Neuronal stem cell (in vitro differentiated cells): ENCODE measurements at regions not wholly inside any gene's neighbourhood (a gene's known extent, or its start where the extent isn't known, plus 50 kb on each side); places are given as distances from the start of the nearest gene placed in this dataset.

Experiments used
- DNase-seq: peaks from one replicate; pipeline ENCODE4 v3.0.0-alpha.2; 2013; ENCODE audit warnings: low spot score
- H2AFZ ChIP-seq: one replicate; pipeline ENCODE4 v1.6.1; 2013; ENCODE audit warnings: mild to moderate bottlenecking, low read length, inconsistent platforms
- H2AK5ac ChIP-seq: 2 replicates; pipeline ENCODE4 v1.6.1; 2013; ENCODE audit warnings: low read depth, mild to moderate bottlenecking, inconsistent platforms, low read length, moderate library complexity, mixed read lengths
- H2BK120ac ChIP-seq: 2 replicates; pipeline ENCODE4 v1.6.1; 2013; ENCODE audit warnings: low read depth, mild to moderate bottlenecking, inconsistent platforms, low read length, moderate library complexity, mixed read lengths
- H2BK12ac ChIP-seq: one replicate; pipeline ENCODE4 v1.6.1; 2013; ENCODE audit warnings: low read length, inconsistent platforms
- H2BK15ac ChIP-seq: 2 replicates; pipeline ENCODE4 v1.6.1; 2013; ENCODE audit warnings: mild to moderate bottlenecking, low read length, inconsistent platforms, mixed read lengths
- H2BK5ac ChIP-seq: one replicate; pipeline ENCODE4 v1.6.1; 2013; ENCODE audit warnings: inconsistent platforms, mild to moderate bottlenecking, low read length, moderate library complexity
- H3K14ac ChIP-seq: one replicate; pipeline ENCODE4 v1.6.1; 2013; ENCODE audit warnings: low read length, inconsistent platforms
- H3K18ac ChIP-seq: 2 replicates; pipeline ENCODE4 v1.6.1; 2013; ENCODE audit warnings: low read length, inconsistent platforms
- H3K23ac ChIP-seq: 2 replicates; pipeline ENCODE4 v1.6.1; 2013; ENCODE audit warnings: low read depth, mild to moderate bottlenecking, mixed read lengths, low read length, inconsistent platforms; ENCODE audit not compliant: poor library complexity
- H3K27ac ChIP-seq: replicated peaks from 3 replicates; pipeline ENCODE4 v1.5.1; 2013; ENCODE audit warnings: low read length, inconsistent platforms
- H3K27me3 ChIP-seq, 3 experiments: 2 replicates each; pipeline ENCODE4 v1.6.1; 2013; ENCODE audit warnings: low read length in 3 of 3, mild to moderate bottlenecking in 2 of 3, inconsistent platforms in 1 of 3, low read depth in 1 of 3, mixed read lengths in 1 of 3, moderate library complexity in 1 of 3; ENCODE audit not compliant: control insufficient read depth in 3 of 3, insufficient read depth in 3 of 3
- H3K36me3 ChIP-seq, 2 donors: replicated peaks in 1 of 2; 2 replicates each; pipeline ENCODE4 v1.6.1; 2013; ENCODE audit warnings: low read length in 2 of 2; ENCODE audit not compliant: control insufficient read depth in 2 of 2, insufficient read depth in 2 of 2
- H3K4ac ChIP-seq: 2 replicates; pipeline ENCODE4 v1.6.1; 2013; ENCODE audit warnings: inconsistent platforms, mild to moderate bottlenecking, low read length, moderate library complexity
- H3K4me1 ChIP-seq, 2 donors: 1 replicate in 1 of 2; 2 replicates in 1 of 2; pipeline ENCODE4 v1.6.1; 2013; ENCODE audit warnings: low read length in 2 of 2, low read depth in 1 of 2; ENCODE audit not compliant: control insufficient read depth in 2 of 2, insufficient read depth in 1 of 2
- H3K4me2 ChIP-seq: one replicate; pipeline ENCODE4 v1.6.1; 2013; ENCODE audit warnings: mild to moderate bottlenecking, low read length, inconsistent platforms; ENCODE audit not compliant: insufficient read depth, poor library complexity, severe bottlenecking
- H3K4me3 ChIP-seq, 2 donors: 2 replicates each; pipeline ENCODE4 v1.5.1; 2013; ENCODE audit warnings: low read length in 2 of 2, mild to moderate bottlenecking in 2 of 2, inconsistent platforms in 1 of 2, moderate library complexity in 1 of 2
- H3K79me1 ChIP-seq: one replicate; pipeline ENCODE4 v1.6.1; 2013; ENCODE audit warnings: low read depth, mild to moderate bottlenecking, inconsistent platforms, low read length, moderate library complexity
- H3K9ac ChIP-seq: one replicate; pipeline ENCODE4 v1.6.1; 2013; ENCODE audit warnings: mild to moderate bottlenecking, low read depth, low read length, inconsistent platforms; ENCODE audit not compliant: poor library complexity
- H3K9me3 ChIP-seq, 2 donors: replicated peaks in 1 of 2; 2 replicates each; pipeline versions ENCODE3 to v1.6.1; 2013; ENCODE audit warnings: low read length in 2 of 2, mild to moderate bottlenecking in 2 of 2, inconsistent platforms in 1 of 2, low read depth in 1 of 2, mixed read lengths in 1 of 2, moderate library complexity in 1 of 2; ENCODE audit not compliant: control insufficient read depth in 2 of 2, insufficient read depth in 1 of 2
- H4K8ac ChIP-seq: one replicate; pipeline ENCODE4 v1.6.1; 2013; ENCODE audit warnings: low read depth, mild to moderate bottlenecking, inconsistent platforms, low read length, moderate library complexity
- H4K91ac ChIP-seq: one replicate; pipeline ENCODE4 v1.6.1; 2013; ENCODE audit warnings: low read length, low read depth, mild to moderate bottlenecking, inconsistent platforms; ENCODE audit not compliant: poor library complexity
- WGBS, 2 donors: extraction: QIAGEN DNeasy Blood & Tissue Kit; methylation state at CpG; one replicate each; pipeline ENCODE4 v1.1.7; 2013; ENCODE audit warnings: missing lambda C conversion rate in 2 of 2, mixed read lengths in 1 of 2; ENCODE audit not compliant: insufficient read length in 2 of 2, insufficient replicate concordance in 1 of 2; ENCODE audit errors: extremely low coverage in 2 of 2; 5-methylcytosine and 5-hydroxymethylcytosine counted together

- Histone ChIP-seq H3K36me3 (no peaks in the 10 kb centered on the region), H3K4ac (no peak overlapping the region), H2BK120ac (no peak overlapping the region), H2BK12ac (no peak overlapping the region), H3K27me3 (no peaks in the 10 kb centered on the region), H3K79me1 (no peaks in the 10 kb centered on the region), H4K8ac (no peak overlapping the region), H2AK5ac (no peak overlapping the region), H3K23ac (no peak overlapping the region), H2AFZ (no peak overlapping the region), H2BK5ac (no peak overlapping the region), H3K4me3 (no peak overlapping the region), H3K4me1 (peaks cover 0 to 1% of the 10 kb centered on the region in 2 donors), H4K91ac (no peak overlapping the region), H3K4me2 (no peak overlapping the region), H2BK15ac (no peak overlapping the region), H3K14ac (no peak overlapping the region), H3K9me3 (no peaks in the 10 kb centered on the region), H3K18ac (no peak overlapping the region), H3K9ac (no peak overlapping the region), H3K27ac (no peak overlapping the region)
- no peak for DNase-seq
- 100% methylated on average over 1 of the region's 5 CpGs; no CpG with 5 or more reads in 1 of the 2 donors for WGBS, 2 donors
Observed at GRCh38 chr9:107727086-107727780, 237.7 kb upstream of the KLF4 start.

GRCh38 chr9:107723015-107723414 is 233.4 kb upstream of the KLF4 start:
- Histone ChIP-seq H2AK5ac (no peak overlapping the region), H3K4me2 (no peak overlapping the region), H2BK12ac (no peak overlapping the region), H3K18ac (no peak overlapping the region), H2AFZ (no peak overlapping the region), H4K8ac (no peak overlapping the region), H3K27ac (no peak overlapping the region), H3K27me3 (no peaks in the 10 kb centered on the region), H3K9me3 (no peaks in the 10 kb centered on the region), H2BK15ac (no peak overlapping the region), H3K14ac (no peak overlapping the region), H3K4me3 (no peak overlapping the region), H3K23ac (no peak overlapping the region), H2BK120ac (no peak overlapping the region), H4K91ac (no peak overlapping the region), H2BK5ac (no peak overlapping the region), H3K36me3 (no peaks in the 10 kb centered on the region), H3K4ac (no peak overlapping the region), H3K4me1 (peaks cover 0 to 1% of the 10 kb centered on the region in 2 donors), H3K79me1 (no peaks in the 10 kb centered on the region), H3K9ac (no peak overlapping the region)
- WGBS, 2 donors, result no CpG with 5 or more reads among the region's 4 CpGs
- DNase-seq, result no peak

GRCh38 chr9:107721705-107722245 is 232.2 kb upstream of the KLF4 start:
- H2BK120ac ChIP-seq, result no peak overlapping the region
- no peak overlapping the region for H2AK5ac ChIP-seq
- no peak for DNase-seq
- no peak overlapping the region for H3K4me2 ChIP-seq
- no peak overlapping the region for H3K9ac ChIP-seq
- no peak overlapping the region for H3K14ac ChIP-seq
- H3K9me3 ChIP-seq, result no peaks in the 10 kb centered on the region
- H3K36me3 ChIP-seq, result no peaks in the 10 kb centered on the region
- H2AFZ ChIP-seq, result no peak overlapping the region
- H2BK5ac ChIP-seq, result no peak overlapping the region
- H3K18ac ChIP-seq, result no peak overlapping the region
- no peak overlapping the region for H2BK15ac ChIP-seq
- H3K27me3 ChIP-seq, result no peaks in the 10 kb centered on the region
- H3K23ac ChIP-seq, result no peak overlapping the region
- no peaks in the 10 kb centered on the region for H3K4me1 ChIP-seq
- no peak overlapping the region for H2BK12ac ChIP-seq
- whole genome bisulfite sequencing, 2 donors, result no CpG with 5 or more reads among the region's 5 CpGs
- no peak overlapping the region for H3K27ac ChIP-seq
- no peak overlapping the region for H3K4me3 ChIP-seq
- no peak overlapping the region for H4K8ac ChIP-seq
- no peaks in the 10 kb centered on the region for H3K79me1 ChIP-seq
- H3K4ac ChIP-seq, result no peak overlapping the region
- H4K91ac ChIP-seq, result no peak overlapping the region

DNA sequence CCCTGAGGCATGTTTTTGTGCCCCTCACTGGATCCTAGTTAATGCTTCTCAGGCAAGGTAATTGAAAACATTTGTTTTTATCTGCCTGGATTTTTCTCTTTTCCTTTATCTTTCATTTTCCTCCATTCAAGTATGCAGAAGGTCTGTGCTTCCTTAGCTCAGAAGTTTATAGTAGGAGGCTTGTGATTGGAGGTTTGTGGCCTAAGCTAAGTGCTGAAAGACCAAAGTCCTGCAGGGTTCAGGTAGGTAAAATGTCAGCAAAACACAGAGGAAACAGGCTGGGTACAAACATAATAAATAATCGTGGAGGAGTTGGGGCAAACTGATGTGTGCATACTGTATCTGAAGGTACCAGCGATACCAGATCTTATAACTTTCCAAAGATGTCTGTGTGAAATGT is 230.9 kb upstream of the KLF4 start:
- no peaks in the 10 kb centered on the region for H3K36me3 ChIP-seq
- H3K9ac ChIP-seq, result no peak overlapping the region
- no peak overlapping the region for H3K23ac ChIP-seq
- no peaks in the 10 kb centered on the region for H3K27me3 ChIP-seq
- H3K18ac ChIP-seq, result no peak overlapping the region
- no peak overlapping the region for H2AK5ac ChIP-seq
- WGBS, 2 donors, result no CpG with 5 or more reads among the region's 2 CpGs
- no peak overlapping the region for H4K8ac ChIP-seq
- H3K9me3 ChIP-seq, result no peaks in the 10 kb centered on the region
- DNase-seq, result no peak
- no peaks in the 10 kb centered on the region for H3K4me1 ChIP-seq
- H4K91ac ChIP-seq, result no peak overlapping the region
- no peak overlapping the region for H3K4ac ChIP-seq
- no peak overlapping the region for H3K27ac ChIP-seq
- no peak overlapping the region for H3K4me3 ChIP-seq
- no peak overlapping the region for H2AFZ ChIP-seq
- H2BK5ac ChIP-seq, result no peak overlapping the region
- H2BK15ac ChIP-seq, result no peak overlapping the region
- H2BK120ac ChIP-seq, result no peak overlapping the region
- H2BK12ac ChIP-seq, result no peak overlapping the region
- H3K79me1 ChIP-seq, result no peaks in the 10 kb centered on the region
- no peak overlapping the region for H3K14ac ChIP-seq
- no peak overlapping the region for H3K4me2 ChIP-seq
